NB4 (cell line): ENCODE measurements at regions not wholly inside any gene's neighbourhood (a gene's known extent, or its start where the extent isn't known, plus 50 kb on each side); places are given as distances from the start of the nearest gene placed in this dataset.

Experiments used
- DNase-seq: peaks from one replicate; pipeline ENCODE4 v3.0.0; 2010; ENCODE audit warnings: low read depth
- H3K4me3 ChIP-seq: one replicate; pipeline ENCODE4 v1.5.1; 2011; ENCODE audit warnings: mild to moderate bottlenecking, low read depth, low read length, moderate library complexity
- MYC ChIP-seq: IDR thresholded peaks from 2 replicates; pipeline ENCODE4 v1.6.1; 2011; ENCODE audit warnings: low read depth, low read length
- POLR2A ChIP-seq: IDR thresholded peaks from 2 replicates; pipeline ENCODE4 v1.6.1; 2011; ENCODE audit warnings: mild to moderate bottlenecking; ENCODE audit not compliant: insufficient read length; ENCODE audit errors: extremely low read depth
- TF ChIP-seq, protein P1 (sequence below): IDR thresholded peaks from one replicate; pipeline ENCODE4 v1.5.1; 2012; ENCODE audit warnings: low read depth, low read length
- TF ChIP-seq, protein P2 (sequence below): IDR thresholded peaks from 2 replicates; pipeline ENCODE4 v1.6.1; 2011; ENCODE audit warnings: low read depth, low read length

DNA sequence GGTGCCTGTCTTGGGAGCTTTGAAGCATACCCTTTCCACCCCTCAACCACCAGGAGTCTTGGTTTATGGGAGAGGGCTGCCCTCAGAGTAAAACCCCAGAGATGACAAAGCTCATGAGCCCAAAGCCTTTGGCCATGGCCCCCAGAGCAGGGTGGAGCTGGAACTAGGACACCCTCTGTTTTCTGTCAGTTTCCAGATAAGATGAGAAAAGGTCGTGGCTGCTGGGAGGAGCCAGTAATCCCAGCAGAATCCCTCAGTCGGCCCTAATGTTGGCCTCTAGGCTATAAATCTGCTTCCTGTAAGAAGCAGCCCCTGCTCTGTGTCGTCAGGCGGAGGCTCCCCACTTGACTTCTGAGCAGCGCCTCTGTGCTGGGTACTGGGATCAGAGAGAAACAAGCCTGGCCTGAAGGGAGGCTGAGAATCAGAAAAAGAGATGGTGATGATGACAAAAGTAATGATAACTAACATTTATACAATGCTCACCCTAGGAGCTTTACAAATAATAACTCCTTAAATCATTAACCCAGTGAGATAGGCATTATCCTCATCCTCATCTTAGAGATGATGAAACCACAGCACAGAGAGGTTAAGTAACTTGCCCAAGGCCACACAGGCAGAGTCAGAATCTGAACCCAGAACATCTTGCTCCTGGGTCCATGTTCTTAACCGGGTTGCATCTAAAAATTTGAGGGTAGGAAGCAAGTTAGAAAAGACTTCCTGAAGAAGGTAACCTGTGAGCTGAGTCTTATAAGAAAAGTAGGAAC, 471.4 kb downstream of the SOX6 start:
- no peak for TF ChIP-seq MYC
- no peak for TF ChIP-seq POLR2A
- TF ChIP-seq, protein P1, sequence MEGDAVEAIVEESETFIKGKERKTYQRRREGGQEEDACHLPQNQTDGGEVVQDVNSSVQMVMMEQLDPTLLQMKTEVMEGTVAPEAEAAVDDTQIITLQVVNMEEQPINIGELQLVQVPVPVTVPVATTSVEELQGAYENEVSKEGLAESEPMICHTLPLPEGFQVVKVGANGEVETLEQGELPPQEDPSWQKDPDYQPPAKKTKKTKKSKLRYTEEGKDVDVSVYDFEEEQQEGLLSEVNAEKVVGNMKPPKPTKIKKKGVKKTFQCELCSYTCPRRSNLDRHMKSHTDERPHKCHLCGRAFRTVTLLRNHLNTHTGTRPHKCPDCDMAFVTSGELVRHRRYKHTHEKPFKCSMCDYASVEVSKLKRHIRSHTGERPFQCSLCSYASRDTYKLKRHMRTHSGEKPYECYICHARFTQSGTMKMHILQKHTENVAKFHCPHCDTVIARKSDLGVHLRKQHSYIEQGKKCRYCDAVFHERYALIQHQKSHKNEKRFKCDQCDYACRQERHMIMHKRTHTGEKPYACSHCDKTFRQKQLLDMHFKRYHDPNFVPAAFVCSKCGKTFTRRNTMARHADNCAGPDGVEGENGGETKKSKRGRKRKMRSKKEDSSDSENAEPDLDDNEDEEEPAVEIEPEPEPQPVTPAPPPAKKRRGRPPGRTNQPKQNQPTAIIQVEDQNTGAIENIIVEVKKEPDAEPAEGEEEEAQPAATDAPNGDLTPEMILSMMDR: no peak
- H3K4me3 ChIP-seq: no peak overlapping the region

DNA sequence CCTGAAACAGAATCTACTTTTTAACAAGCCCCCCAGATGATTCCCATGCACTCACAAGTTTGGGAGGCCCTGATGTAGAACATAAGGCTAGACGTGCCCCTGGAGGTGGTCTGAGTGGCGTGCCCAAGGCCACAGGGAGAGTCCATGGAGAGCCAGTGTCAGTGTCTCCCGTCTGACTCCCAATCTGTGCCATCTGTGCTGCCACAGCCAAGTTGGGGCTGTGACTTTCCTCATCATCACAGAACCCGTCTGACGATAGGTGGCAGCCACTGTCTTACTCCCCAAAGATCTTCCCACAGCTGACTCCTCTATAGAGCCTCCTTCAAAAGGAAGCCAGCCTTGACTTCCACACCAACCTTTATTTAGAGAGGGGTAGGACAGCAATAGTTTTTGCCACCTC, 470.5 kb downstream of the SOX6 start:
- DNase-seq: no peak
- TF ChIP-seq MYC (no peak), POLR2A (no peak)
- TF ChIP-seq, protein P2, sequence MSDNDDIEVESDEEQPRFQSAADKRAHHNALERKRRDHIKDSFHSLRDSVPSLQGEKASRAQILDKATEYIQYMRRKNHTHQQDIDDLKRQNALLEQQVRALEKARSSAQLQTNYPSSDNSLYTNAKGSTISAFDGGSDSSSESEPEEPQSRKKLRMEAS: no peak
- TF ChIP-seq, protein P1: no peak
- no peak overlapping the region for H3K4me3 ChIP-seq

More for the DNA sequence above, 471.4 kb downstream of the SOX6 start:
- no peak for DNase-seq

DNA sequence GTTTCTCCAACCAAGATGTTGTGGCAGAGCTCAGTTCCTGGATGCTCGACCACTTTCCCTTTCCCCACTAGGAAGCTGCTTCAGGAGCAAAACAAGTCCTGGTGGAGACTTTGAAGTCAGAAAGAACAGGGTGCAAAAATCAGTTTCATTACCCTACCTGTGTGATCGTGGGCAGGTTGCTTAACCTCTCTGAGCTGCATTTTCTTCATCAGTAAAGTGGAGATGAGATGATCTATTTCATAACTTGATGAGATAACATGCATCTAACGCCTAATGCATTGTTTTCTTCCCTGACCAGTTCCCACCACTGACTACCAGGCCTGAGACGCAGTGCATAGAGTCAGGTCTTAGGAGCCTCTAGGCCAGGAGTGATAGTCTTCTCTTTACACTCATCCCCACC, 470.0 kb downstream of the SOX6 start:
- H3K4me3 ChIP-seq: no peak overlapping the region
- TF ChIP-seq, protein P1: no peak
- TF ChIP-seq POLR2A: no peak
- TF ChIP-seq, protein P2: no peak
- DNase-seq: no peak

DNA sequence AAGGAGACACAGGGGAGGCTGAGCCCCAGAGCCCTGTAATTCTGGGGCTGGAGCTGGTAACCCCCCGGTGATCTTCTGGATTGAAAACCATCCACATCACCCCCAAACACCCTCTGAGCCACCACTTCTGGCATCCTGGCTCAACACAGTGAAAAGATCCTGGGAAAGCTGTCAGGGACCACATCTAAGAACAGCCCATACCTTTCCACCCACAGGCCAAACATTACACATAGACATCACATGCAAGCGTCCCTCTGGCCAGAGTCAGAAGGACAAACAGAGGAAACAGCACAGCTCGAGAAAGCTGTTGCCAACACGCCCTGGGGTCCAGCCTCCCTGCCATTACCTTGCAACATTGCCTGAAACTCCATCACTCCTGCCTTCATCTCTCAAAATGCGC, 469.5 kb downstream of the SOX6 start:
- no peak overlapping the region for H3K4me3 ChIP-seq
- TF ChIP-seq, protein P2: no peak
- no peak for TF ChIP-seq MYC
- TF ChIP-seq, protein P1: no peak
- no peak for TF ChIP-seq POLR2A
- no peak for DNase-seq

DNA sequence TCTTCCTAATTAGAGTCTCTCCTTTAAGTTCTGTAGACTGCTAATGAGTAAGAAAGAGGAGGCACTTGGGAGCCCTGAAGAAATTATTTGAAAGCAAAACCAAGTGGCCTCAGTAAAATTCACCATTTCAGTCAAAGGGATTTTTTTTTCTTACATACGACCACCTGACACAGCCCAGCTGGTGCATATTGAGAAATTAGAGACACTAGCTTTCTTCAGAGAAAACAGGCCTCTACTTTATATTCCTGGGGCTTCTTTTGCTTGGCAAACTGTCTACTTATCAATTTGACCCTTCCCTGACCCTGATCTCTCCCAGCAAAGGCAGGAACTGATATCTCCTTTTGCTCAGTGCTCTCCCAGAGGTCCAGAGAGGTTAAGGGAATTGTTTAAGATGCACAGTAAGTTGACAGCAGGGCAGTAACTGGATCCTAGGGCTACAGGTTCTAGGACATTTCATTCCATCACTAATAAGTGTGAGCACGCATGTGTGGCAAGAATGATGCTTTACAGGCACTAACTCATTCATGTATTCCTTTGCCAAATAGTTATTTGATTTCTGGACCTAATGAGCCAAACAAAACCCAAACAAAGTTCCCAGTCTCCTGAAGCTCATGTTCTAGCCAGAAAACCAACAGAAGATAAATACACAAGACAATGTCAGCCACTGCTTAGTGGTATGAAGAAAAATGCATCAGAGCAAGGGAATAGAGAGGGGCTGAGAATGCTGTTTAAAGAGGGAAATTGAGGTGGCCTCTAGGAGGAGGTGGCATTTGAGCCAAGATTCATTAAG, 467.6 kb downstream of the SOX6 start:
- H3K4me3 ChIP-seq: no peak overlapping the region
- DNase-seq: no peak
- TF ChIP-seq MYC: no peak
- TF ChIP-seq, protein P2: no peak
- TF ChIP-seq POLR2A: no peak
- TF ChIP-seq, protein P1: no peak
